HG02642 (cell line): ENCODE measurements at regions not wholly inside any gene's neighbourhood (a gene's known extent, or its start where the extent isn't known, plus 50 kb on each side); places are given as distances from the start of the nearest gene placed in this dataset.

Experiments used
- ATAC-seq: cut with Tn5 transposase; IDR thresholded peaks from one replicate; pipeline ENCODE4 v1.9.1; 2021; ENCODE audit warnings: mild to moderate bottlenecking; ENCODE audit not compliant: unreplicated experiment, poor library complexity

DNA sequence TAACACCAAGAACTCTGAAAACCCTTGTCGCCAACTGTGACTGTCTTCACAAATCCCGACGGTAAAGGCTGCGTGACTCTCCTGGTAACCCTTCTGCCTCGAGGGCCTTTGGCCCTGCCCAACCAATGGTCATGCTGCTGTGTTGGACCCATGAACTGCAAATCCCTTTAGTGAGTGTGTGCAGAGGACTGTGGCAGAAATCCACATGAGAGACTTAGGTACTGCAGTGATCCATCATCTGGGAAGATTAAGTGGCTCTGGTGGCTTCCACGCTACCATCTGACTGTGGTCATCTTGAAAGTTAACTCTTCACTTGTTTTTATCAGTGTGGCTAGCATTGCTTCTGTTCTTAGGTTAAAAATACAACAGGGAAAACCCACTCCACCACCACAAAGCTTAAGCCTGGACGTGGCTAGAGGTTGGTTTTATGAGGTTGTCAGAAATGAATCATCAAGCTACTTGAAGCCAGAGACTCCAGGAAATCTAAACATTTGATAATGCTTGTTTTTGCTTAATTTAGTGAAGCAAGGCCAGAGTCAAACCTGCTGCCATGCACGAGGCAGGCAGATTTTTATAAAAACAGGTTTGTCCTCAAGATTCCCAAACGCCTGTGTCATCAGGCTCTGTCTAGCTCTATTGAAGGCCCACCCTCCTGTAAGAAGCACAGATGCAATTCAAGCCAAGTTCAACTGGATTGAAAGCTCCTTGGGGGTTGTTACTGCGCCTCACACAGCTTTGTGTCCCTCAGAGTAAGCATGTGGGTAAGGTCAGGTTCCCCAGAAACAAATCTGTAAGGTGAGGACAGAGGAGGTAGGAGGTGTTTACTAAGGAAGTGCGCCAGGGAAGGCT is 52.7 kb upstream of the ERCC6L2 start:
- peak; percentile 85 for ATAC-seq

- ATAC-seq: no peak
These were observed 53.5 kb upstream of the ERCC6L2 start for GRCh38 chr9:95822015-95822414.

DNA sequence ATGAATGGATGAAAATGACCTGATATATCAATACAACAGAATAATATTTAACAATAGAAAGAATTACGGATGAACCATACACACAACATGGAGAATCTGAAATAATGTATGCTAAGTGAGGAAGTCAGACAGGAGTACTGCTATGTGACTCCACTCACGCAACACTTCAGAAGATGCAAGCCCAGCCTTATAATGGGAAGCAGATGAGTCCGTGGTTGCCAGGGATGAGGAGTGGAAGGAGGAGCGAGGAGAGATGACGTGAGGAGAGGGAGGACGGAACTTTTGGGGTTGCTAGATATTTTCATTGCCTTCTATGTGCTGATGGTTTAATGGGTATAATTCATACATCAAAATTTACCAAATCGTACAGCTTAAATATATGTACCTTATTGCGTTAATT is 55.4 kb upstream of the ERCC6L2 start:
- ATAC-seq: no peak

GRCh38 chr9:95819636-95820035 is 55.9 kb upstream of the ERCC6L2 start:
- no peak for ATAC-seq

DNA sequence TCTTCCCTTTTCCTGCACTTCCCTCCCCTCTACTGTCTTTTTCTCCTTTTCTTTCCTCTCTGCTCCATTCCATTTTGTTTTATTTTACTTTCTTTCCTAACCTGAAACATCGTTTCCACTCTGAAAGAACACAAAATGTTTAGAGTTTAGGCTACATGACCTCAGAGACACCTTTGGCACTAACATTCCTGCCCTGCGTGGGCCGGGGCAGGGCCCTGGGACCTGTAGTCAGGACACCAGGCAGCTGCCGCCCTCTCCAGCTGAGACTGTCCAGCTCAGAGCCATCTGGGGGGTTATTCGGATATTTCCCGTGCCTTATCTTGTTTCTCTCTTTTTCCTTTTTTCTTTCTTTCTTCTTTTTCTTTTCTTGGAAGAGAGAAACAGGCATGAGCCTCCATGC is 58.3 kb upstream of the ERCC6L2 start:
- no peak for ATAC-seq

- ATAC-seq: no peak
These were observed 58.8 kb upstream of the ERCC6L2 start for GRCh38 chr9:95816716-95817115.

DNA sequence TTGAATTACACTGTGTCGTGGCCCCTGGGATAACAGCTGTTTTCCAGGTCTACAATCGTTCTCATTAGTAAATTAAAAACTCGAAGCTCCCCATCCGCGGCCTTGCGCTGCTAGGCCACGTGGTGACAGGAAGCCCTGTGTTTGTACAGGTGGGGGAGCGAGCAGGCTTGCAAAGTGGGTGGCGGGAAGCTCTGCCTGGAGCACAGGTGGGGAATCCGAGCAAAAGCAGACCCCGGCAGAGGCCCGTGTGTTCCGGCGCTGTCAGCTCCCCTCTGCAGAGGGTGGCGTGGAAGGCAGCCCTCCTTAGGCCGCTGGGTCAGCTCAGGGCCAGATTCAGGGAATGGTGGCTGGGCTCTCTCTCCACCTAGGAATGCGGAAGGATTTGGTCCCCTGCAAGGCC is 59.5 kb upstream of the ERCC6L2 start:
- no peak for ATAC-seq

- ATAC-seq: no peak
These were observed 60.4 kb upstream of the ERCC6L2 start for GRCh38 chr9:95815133-95815532.

GRCh38 chr9:95813923-95814322 is 61.6 kb upstream of the ERCC6L2 start:
- no peak for ATAC-seq

- no peak for ATAC-seq
These were observed 64.7 kb upstream of the ERCC6L2 start for GRCh38 chr9:95810814-95811213.

DNA sequence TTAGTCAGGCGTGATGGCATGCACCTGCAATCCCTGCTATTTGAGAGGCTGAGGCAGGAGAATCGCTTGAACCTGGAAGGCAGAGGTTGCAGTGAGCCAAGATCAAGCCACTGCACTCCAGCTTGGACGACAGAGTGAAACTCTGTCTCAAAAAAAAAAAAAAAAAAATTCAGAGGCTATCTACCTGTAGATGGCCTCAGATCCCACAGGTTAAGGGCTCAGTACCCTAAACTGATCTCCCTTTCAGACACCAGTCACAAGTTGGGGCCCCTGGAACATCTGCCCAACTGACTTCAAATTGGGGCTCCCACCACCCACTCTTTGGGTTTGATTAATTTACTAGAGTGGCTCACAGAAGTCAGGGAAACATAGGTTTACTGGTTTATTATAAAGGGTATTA is 65.4 kb upstream of the ERCC6L2 start:
- ATAC-seq: no peak

DNA sequence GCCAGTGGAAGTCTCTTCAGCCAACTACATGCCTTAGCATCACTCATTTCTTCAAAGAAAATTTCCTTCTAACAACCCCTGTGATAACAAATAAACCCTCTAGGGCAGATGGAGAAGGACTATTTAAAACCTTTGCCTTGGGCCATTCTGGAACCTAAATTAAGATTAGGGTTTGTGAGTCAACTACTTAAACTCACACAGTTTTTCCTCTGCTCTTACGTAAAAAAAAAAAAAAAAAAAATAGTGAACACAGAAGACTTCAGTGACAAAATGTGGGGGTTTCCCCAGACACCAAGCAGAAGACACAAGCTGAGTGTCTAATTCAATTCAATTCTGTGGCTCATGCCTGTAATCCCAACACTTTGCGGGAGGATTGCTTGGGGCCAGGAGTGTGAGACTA is 65.8 kb upstream of the ERCC6L2 start:
- no peak for ATAC-seq

DNA sequence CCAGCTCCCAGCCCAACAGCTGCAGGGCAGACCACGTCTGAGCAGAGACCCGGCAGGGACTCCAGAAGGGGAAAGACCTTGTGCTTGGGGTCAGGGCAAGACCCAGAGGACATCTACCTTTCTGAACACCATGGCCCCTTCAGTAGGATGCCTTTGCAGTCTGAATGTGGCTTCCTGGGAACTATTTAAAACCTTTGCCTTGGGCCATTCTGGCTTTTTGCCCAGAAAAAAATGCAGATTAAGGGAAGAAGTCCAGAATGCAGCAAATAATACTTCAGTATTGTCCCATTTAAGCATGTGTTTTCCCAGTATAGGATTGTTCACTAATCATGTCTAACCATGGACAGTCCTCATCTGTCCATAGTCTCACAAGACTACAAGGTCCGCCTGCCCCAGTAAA is 67.5 kb upstream of the ERCC6L2 start:
- no peak for ATAC-seq

DNA sequence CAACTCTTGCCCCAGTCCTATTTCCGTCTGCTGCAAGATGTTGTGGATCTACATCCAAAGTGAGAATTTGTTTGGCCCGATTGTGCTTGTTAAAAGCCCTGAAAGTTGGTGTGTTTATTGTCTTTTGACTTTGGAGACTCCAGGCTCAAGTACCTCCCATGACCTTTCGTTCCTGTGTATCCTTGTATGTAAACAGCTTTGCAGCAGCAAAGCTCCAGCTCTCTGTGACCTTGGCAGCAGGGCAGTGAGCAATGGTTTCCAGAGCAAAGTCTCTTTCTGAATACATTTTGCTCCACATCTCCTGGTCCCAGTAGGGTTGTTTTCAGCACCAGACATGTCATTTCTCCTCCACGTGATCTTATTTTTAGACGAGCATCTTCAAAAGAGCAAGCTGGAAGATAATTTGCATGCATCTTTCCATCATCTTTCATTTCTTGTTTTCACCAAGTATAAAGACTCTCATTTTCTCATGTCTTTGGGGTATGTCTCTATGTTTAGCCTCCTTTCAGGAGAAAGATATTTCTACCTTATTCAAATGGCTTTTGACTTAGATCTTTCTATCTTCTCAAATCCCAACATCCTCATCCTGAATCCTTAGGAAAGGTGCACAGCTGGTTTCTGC is 68.1 kb upstream of the ERCC6L2 start:
- no peak for ATAC-seq

DNA sequence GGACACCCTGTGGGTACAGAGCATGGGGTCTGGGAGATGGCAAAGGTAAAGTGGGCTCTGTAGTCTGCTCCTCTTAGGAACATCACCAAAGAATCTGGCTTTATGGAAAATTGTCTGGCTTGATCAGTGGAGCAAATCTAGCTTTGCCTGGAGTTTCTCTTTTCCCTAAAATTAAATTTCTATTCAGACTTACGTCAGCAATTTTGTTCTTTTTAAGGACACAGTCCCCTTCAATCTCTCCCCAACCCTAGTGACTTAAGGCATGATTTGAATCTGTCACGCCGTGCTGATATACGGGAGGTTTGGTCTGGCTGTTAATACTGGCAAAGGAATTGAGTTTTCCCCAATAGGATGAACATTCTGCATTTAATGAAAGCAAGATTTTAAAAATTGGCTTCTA is 72.3 kb upstream of the ERCC6L2 start:
- ATAC-seq: no peak

DNA sequence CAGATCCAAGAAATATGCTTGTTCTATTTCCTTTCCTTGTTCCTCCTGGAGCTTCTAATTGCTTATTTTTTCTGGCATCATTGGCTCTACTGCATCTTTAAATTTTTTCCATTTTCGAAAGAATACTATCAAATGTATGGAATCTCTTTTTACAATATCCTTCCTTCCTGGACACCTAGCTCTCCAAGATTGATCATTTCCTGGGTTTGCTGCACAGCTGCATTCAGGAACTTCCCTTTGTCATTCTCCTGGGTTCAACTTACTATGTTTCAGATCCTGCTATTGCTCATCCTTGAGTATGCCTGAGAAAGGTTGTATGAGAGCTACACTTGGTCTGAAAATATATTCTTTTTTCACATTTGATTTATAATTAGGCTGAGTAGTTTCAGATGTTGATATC is 73.7 kb upstream of the ERCC6L2 start:
- ATAC-seq: no peak

- ATAC-seq: no peak
These were observed 79.5 kb upstream of the ERCC6L2 start for GRCh38 chr9:95796029-95796428.

- ATAC-seq: no peak
These were observed 81.3 kb upstream of the ERCC6L2 start for GRCh38 chr9:95793924-95794828.

GRCh38 chr9:95791695-95792094 is 83.8 kb upstream of the ERCC6L2 start:
- no peak for ATAC-seq

- ATAC-seq: no peak
These were observed 84.2 kb upstream of the ERCC6L2 start for GRCh38 chr9:95791286-95791685.

- no peak for ATAC-seq
These were observed 86.9 kb upstream of the ERCC6L2 start for GRCh38 chr9:95788521-95788991.
